Colon (tissue), 2 donors: ENCODE measurements at regions not wholly inside any gene's neighbourhood (a gene's known extent, or its start where the extent isn't known, plus 50 kb on each side); places are given as distances from the start of the nearest gene placed in this dataset.
"Not testable (repeated sequence)": the region's sequence is repeated elsewhere in the genome, so short reads cannot be mapped to it uniquely, and the experiment has no call there.

Experiments
- FAIRE-seq: peaks from 2 replicates; lab custom pipeline; 2012; peaks lifted over from hg19 to GRCh38; lab: Jason Lieb, UNC
- donor health status: control.
- donor health status: control.

DNA sequence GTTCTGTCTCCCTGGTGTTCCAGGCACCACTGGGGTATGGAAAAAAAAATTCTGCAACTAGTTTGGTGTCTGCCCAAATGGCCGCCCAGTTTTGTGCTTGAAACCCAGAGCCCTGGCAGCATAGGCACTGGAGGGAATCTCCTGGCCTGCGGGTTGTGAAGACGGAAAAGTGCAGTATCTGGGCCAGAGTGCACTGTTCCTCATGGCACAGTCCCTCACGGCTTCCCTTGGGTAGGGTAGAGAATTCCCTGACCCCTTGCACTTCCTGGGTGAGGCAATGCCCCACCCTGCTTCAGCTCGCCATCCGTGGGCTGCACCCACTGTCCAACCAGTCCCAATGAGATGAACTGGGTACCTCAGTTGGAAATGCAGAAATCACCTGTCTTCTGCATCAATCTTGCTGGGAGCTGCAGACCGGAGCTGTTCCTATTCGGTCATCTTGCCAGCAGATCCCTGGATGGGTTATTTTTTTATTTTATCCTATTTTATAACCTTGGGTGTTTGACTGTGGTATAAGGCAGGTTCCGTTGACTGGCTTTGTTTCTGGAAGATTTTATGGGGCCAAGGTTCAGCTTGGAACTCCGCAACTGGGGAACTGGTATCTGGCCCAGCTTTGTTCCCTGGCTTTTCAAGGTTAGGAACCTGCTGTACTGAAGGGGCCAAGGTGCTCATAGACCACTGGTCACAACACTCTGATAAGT is 59.5 kb upstream of the IRAK1BP1 start:
- not testable (repeated sequence) for FAIRE-seq

DNA sequence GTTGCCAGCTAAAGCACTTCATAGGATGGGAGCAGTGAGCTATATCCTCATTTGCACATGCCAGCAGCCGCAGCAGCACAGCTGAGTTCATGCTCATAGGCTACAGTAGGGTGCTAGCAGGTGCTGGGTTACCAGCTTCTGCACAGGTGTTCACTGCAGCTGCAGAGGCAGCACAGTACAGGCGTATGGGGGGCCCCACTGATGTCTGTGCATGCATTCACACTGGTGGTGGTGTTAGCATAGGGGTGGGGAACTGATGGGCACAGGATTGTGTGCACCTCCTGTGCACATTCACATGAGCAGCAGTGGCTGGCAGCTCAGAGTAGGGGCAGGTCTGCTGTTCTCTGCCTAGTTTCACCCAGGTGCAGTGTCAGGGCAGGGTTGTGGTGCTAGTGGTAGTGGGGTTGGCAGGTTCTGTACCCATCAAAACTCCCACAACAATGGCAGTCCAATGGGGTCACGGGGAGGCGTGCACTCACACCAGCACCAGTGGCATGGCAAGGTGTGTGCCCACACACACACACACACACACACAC is 58.9 kb upstream of the IRAK1BP1 start:
- FAIRE-seq, result no peak

GRCh38 chr6:78808933-78809332 is 58.4 kb upstream of the IRAK1BP1 start:
- FAIRE-seq, result no peak

GRCh38 chr6:78810146-78810545 is 57.2 kb upstream of the IRAK1BP1 start:
- FAIRE-seq, result no peak

GRCh38 chr6:78810698-78811097 is 56.7 kb upstream of the IRAK1BP1 start:
- no peak for FAIRE-seq
